Heart left ventricle (tissue), 16 donors: ENCODE measurements at regions not wholly inside any gene's neighbourhood (a gene's known extent, or its start where the extent isn't known, plus 50 kb on each side); places are given as distances from the start of the nearest gene placed in this dataset.

Experiments used
- ATAC-seq, 4 donors: fragments of 200-7000 bp; cut with Tn5 transposase; one replicate each; pipeline ENCODE4 v1.9.1; 2020 to 2022; ENCODE audit warnings: moderate library complexity in 4 of 4, mild to moderate bottlenecking in 3 of 4, moderate number of reproducible peaks in 1 of 4
- DNase-seq, 5 donors: peaks; one replicate each; pipeline ENCODE4 v3.0.0-alpha.2; 2020
- H3K27ac ChIP-seq, 12 donors: fragments of 200-600 bp; sonication (generic) in 4 of 12; one replicate each; pipeline versions ENCODE4 v1.5.0 to v1.8.0; 2016 to 2022; ENCODE audit warnings: mild to moderate bottlenecking in 2 of 12
- H3K27me3 ChIP-seq, 9 donors: fragments of 200-600 bp; sonication (generic) in 2 of 9; one replicate each; pipeline versions ENCODE4 v1.5.1 to v1.8.0; 2016 to 2022; ENCODE audit warnings: mild to moderate bottlenecking in 3 of 9
- H3K36me3 ChIP-seq, 9 donors: fragments of 200-600 bp; sonication (generic) in 2 of 9; one replicate each; pipeline versions ENCODE4 v1.5.0 to v1.8.0; 2018 to 2022; ENCODE audit warnings: mild to moderate bottlenecking in 2 of 9
- H3K4me1 ChIP-seq, 12 donors: fragments of 200-600 bp; sonication (generic) in 4 of 12; one replicate each; pipeline versions ENCODE4 v1.5.0 to v1.8.0; 2016 to 2022; ENCODE audit warnings: mild to moderate bottlenecking in 3 of 12
- H3K4me3 ChIP-seq, 12 donors: fragments of 200-600 bp; sonication (generic) in 4 of 12; one replicate each; pipeline versions ENCODE4 v1.5.0 to v1.8.0; 2017 to 2022; ENCODE audit warnings: mild to moderate bottlenecking in 9 of 12, moderate library complexity in 4 of 12
- H3K9me3 ChIP-seq, 12 donors: fragments of 200-600 bp; sonication (generic) in 4 of 12; one replicate each; pipeline versions ENCODE4 v1.5.0 to v1.8.0; 2016 to 2022; ENCODE audit warnings: mild to moderate bottlenecking in 1 of 12
- POLR2A ChIP-seq, 2 donors: fragments of 450-650 bp; IDR thresholded peaks; one replicate each; pipeline ENCODE4 v1.6.1; 2017; ENCODE audit warnings: antibody characterized with exemption in 2 of 2, mild to moderate bottlenecking in 2 of 2, moderate library complexity in 2 of 2
- WGBS, 4 donors: extraction: QIAGEN DNeasy Blood & Tissue Kit in 2 of 4; methylation state at CpG; one replicate each; pipeline versions ENCODE4 v1.1.5 to v1.1.7; 2013 to 2018; 5-methylcytosine and 5-hydroxymethylcytosine counted together
- intact Hi-C, 10 donors: fragments of 100-400 bp; cut with DNase I; formaldehyde crosslinking; loops; one replicate each; pipeline versions ENCODE4 v1.11.1 to v1.14.2; 2022
- TF ChIP-seq, protein P1 (sequence below), 12 donors: fragments of 200-600 bp; sonication (generic) in 4 of 12; IDR thresholded peaks; one replicate each; pipeline versions ENCODE4 v1.5.0 to v1.8.0; 2018 to 2022; ENCODE audit warnings: antibody characterized with exemption in 12 of 12, mild to moderate bottlenecking in 5 of 12
- donor health status: ischemic (EF 13 %, LVEDD 7.1; RV severe dilation, severe dysfunction).
- donor health status: healthy with polysubstance abuse.
- donor health status: DM: no; HTN: yes; CAD: no.
- donor health status: DM: no; HTN: no; CAD: no.
- donor health status: ischemic (EF 25% LVEDD 6.9; RV normal size, moderate dysfunction).
- donor health status: ischemic (EF 25% LVEDD 5.7; RV mildly dilated, moderate dysfunction).
- donor health status: healthy.
- donor health status: DM: yes; HTN: yes; CAD: no.
- donor health status: ischemic (EF 35%, LVEDD 5.7; RV mildly dilated, moderate dysfunction).
- donor health status: nonischemic (EF 11% LVEDD 7.7; RV severe dilation, severe dysfunction).
- donor health status: DM: yes; HTN: yes; CAD: no.
- donor health status: PGD.
- donor health status: ischemic (EF 29% LVEDD 5.4; RV normal size, mild dysfunction).
- donor health status: nonischemic (EF 23%, LVEDD 6.1; RV moderate dilation, normal function).

DNA sequence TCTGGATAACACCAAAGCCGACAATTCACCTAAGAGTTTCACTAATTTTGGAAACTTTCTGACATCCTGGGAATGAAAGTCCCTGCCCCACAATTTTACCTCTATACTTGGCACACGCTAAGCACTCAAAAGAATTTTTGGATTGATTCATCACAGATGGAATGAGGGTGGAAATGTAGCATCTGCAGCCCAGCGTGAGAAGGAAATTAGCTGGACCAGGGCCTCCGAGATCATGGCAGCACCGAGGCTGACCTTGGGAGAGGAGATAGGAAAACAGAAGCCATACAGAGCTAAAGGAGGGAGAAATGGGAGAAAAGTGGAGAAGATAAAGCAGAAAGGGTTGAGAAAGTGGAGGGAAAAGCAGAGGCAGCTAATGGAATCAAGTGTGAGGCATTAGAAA is 606.6 kb upstream of the DPP6 start:
- no peak for ATAC-seq
- 71 to 80% (median 76%) methylated on average over 5 of the region's 5 CpGs for WGBS, 4 donors
- Histone ChIP-seq H3K36me3 (no peaks in the 10 kb centered on the region), H3K27ac (no peak overlapping the region), H3K9me3 (no peaks in the 10 kb centered on the region), H3K4me1 (no peaks in the 10 kb centered on the region), H3K27me3 (no peaks in the 10 kb centered on the region), H3K4me3 (no peak overlapping the region)
- DNase-seq = no peak
- intact Hi-C loops = no loop called here
- no peak for TF ChIP-seq POLR2A (IDR thresholded peaks at IDR 0.05)

DNA sequence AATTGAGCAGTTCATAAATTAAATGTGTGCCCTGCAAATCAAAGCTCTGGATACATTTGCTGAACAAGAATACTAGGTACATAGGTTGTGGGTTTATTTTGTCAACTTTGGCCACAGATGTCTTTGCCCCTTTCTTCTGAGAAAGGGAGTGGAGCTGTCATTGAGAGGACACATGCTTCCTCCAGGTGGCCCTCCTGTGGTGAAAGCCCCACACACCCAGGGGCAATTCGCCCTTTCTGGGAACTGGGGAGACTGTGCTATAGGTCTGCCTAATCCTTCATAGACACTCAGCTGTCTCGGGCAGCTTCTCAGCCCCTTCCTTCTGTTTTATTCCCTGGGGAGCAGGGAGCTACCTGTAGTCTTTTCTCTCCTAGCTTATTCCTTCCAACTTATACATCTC is 605.7 kb upstream of the DPP6 start:
- H3K4me3 ChIP-seq = no peak overlapping the region
- no peaks in the 10 kb centered on the region for H3K36me3 ChIP-seq
- H3K4me1 ChIP-seq = no peaks in the 10 kb centered on the region
- no peaks in the 10 kb centered on the region for H3K9me3 ChIP-seq
- intact Hi-C loops = no loop called here
- TF ChIP-seq, protein P1, sequence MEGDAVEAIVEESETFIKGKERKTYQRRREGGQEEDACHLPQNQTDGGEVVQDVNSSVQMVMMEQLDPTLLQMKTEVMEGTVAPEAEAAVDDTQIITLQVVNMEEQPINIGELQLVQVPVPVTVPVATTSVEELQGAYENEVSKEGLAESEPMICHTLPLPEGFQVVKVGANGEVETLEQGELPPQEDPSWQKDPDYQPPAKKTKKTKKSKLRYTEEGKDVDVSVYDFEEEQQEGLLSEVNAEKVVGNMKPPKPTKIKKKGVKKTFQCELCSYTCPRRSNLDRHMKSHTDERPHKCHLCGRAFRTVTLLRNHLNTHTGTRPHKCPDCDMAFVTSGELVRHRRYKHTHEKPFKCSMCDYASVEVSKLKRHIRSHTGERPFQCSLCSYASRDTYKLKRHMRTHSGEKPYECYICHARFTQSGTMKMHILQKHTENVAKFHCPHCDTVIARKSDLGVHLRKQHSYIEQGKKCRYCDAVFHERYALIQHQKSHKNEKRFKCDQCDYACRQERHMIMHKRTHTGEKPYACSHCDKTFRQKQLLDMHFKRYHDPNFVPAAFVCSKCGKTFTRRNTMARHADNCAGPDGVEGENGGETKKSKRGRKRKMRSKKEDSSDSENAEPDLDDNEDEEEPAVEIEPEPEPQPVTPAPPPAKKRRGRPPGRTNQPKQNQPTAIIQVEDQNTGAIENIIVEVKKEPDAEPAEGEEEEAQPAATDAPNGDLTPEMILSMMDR (IDR thresholded peaks at IDR 0.05) = no peak
- no peak for TF ChIP-seq POLR2A (IDR thresholded peaks at IDR 0.05)
- no peak for ATAC-seq
- WGBS, 4 donors = 38 to 62% (median 51%) methylated on average over 2 of the region's 2 CpGs
- DNase-seq = no peak
- H3K27ac ChIP-seq = no peak overlapping the region
- no peaks in the 10 kb centered on the region for H3K27me3 ChIP-seq

DNA sequence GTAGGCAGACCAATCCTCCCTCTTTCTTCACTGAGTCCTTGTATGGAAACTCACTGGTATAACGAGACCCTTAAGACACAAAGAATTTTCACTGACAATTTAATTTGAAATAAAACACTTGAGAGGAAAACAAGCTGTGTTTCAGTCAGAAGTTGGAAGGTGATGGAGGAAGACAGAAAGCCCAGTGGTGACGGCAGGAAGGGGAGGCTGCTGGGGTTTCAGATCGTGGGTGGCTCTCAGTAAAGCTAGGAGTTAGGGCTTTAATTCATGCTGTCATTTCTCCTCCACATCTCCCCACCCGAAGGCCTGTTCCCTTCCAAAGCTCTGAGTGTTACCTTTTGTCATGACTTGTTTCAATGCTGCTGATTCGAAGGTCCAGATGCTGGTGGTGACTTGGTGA is 605.2 kb upstream of the DPP6 start:
- Histone ChIP-seq H3K9me3 (no peaks in the 10 kb centered on the region), H3K36me3 (no peaks in the 10 kb centered on the region), H3K4me3 (no peak overlapping the region), H3K4me1 (no peaks in the 10 kb centered on the region), H3K27ac (no peak overlapping the region), H3K27me3 (no peaks in the 10 kb centered on the region)
- intact Hi-C loops = no loop called here
- TF ChIP-seq POLR2A (IDR thresholded peaks at IDR 0.05) = no peak
- TF ChIP-seq, protein P1 (IDR thresholded peaks at IDR 0.05) = no peak
- DNase-seq (no peak), ATAC-seq (no peak)
- WGBS, 4 donors = 44 to 58% (median 50%) methylated on average over 5 of the region's 5 CpGs

DNA sequence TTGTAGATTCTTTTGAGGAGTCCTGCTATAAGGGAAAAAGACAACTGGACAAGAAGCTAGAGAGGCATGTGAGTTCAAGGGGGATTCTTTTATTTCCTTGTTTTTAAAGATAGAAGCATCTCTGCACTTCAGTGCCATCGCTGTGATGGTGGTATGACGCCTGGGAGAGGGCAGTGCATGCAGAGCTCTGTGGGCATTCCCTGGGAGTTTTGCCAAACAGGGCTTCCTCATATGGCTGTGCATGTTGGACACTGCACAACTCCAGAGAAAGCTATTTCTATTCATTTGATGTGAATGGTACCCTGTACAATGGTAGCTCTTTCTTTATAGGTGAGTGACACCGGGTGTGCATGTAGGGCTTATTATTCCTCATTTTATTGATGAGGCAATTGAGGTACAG is 599.5 kb upstream of the DPP6 start:
- TF ChIP-seq POLR2A (IDR thresholded peaks at IDR 0.05) = no peak
- TF ChIP-seq, protein P1 (IDR thresholded peaks at IDR 0.05) = no peak
- Histone ChIP-seq H3K4me3 (no peak overlapping the region), H3K27ac (no peak overlapping the region), H3K27me3 (peaks cover 0 to 4% (median 0%) of the 10 kb centered on the region in 9 donors), H3K4me1 (no peaks in the 10 kb centered on the region), H3K9me3 (no peaks in the 10 kb centered on the region), H3K36me3 (no peaks in the 10 kb centered on the region)
- no peak for DNase-seq
- ATAC-seq = no peak
- intact Hi-C loops = no loop called here
- WGBS, 4 donors = 77 to 79% (median 78%) methylated on average over 3 of the region's 3 CpGs

DNA sequence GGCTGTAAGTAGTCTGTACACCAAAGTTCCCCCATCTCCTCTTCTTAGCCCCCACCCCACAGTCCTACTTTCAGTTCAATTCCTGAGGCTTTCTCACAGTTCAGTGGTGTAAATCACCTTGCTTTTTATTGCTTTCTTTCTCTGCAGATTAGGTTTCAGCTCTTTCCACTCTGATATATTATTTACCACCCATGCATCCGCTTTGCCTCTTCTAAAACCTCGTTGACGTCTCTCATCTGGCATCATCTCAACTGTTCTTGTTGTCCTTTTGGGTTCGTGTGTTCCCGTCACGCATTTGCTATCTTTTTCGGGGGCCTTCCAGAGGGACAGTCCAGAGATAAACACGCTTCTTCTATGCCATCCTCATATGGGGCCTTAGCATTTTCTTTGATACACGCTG is 597.9 kb upstream of the DPP6 start:
- Histone ChIP-seq H3K27me3 (peaks cover 0 to 4% (median 0%) of the 10 kb centered on the region in 9 donors), H3K27ac (no peak overlapping the region), H3K4me3 (no peak overlapping the region), H3K4me1 (no peaks in the 10 kb centered on the region), H3K36me3 (no peaks in the 10 kb centered on the region), H3K9me3 (no peaks in the 10 kb centered on the region)
- WGBS, 4 donors = 76 to 88% (median 83%) methylated on average over 9 of the region's 9 CpGs
- intact Hi-C loops = no loop called here
- ATAC-seq = no peak
- no peak for TF ChIP-seq POLR2A (IDR thresholded peaks at IDR 0.05)
- TF ChIP-seq, protein P1 (IDR thresholded peaks at IDR 0.05) = no peak
- no peak for DNase-seq
